Colon (tissue), 2 donors: ENCODE measurements at regions not wholly inside any gene's neighbourhood (a gene's known extent, or its start where the extent isn't known, plus 50 kb on each side); places are given as distances from the start of the nearest gene placed in this dataset.
"Not testable (repeated sequence)": the region's sequence is repeated elsewhere in the genome, so short reads cannot be mapped to it uniquely, and the experiment has no call there.

Experiments
- FAIRE-seq: peaks from 2 replicates; lab custom pipeline; 2012; peaks lifted over from hg19 to GRCh38; lab: Jason Lieb, UNC
- donor health status: control.
- donor health status: control.

GRCh38 chr15:62324382-62324781 is 159.3 kb upstream of the C2CD4B start:
- FAIRE-seq = no peak

- FAIRE-seq = no peak
Measured at GRCh38 chr15:62325597-62325996, 160.5 kb upstream of the C2CD4B start.

GRCh38 chr15:62326460-62327011 is 161.5 kb upstream of the C2CD4B start:
- no peak for FAIRE-seq

GRCh38 chr15:62327406-62327805 is 162.3 kb upstream of the C2CD4B start:
- no peak for FAIRE-seq

GRCh38 chr15:62332472-62332871 is 167.4 kb upstream of the C2CD4B start:
- FAIRE-seq = not testable (repeated sequence)

GRCh38 chr15:62334536-62334935 is 169.5 kb upstream of the C2CD4B start:
- no peak for FAIRE-seq

GRCh38 chr15:62337934-62338333 is 172.8 kb upstream of the C2CD4B start:
- no peak for FAIRE-seq

GRCh38 chr15:62338497-62338896 is 173.4 kb upstream of the C2CD4B start:
- no peak for FAIRE-seq

GRCh38 chr15:62342959-62343358 is 177.9 kb upstream of the C2CD4B start:
- no peak for FAIRE-seq

GRCh38 chr15:62343397-62343796 is 178.3 kb upstream of the C2CD4B start:
- no peak for FAIRE-seq

- FAIRE-seq = no peak
Measured at GRCh38 chr15:62344806-62345539, 179.9 kb upstream of the C2CD4B start.

GRCh38 chr15:62346168-62346567 is 181.1 kb upstream of the C2CD4B start:
- no peak for FAIRE-seq

- no peak for FAIRE-seq
Measured at GRCh38 chr15:62348118-62348517, 183.0 kb upstream of the C2CD4B start.

GRCh38 chr15:62348623-62349022 is 183.5 kb upstream of the C2CD4B start:
- no peak for FAIRE-seq

GRCh38 chr15:62352817-62353216 is 187.7 kb upstream of the C2CD4B start:
- FAIRE-seq = no peak

- FAIRE-seq = no peak
Measured at GRCh38 chr15:62357431-62357830, 192.3 kb upstream of the C2CD4B start.

GRCh38 chr15:62359416-62359815 is 194.3 kb upstream of the C2CD4B start:
- no peak for FAIRE-seq

GRCh38 chr15:62360332-62361097 is 195.4 kb upstream of the C2CD4B start:
- FAIRE-seq = no peak

- FAIRE-seq = no peak
Measured at GRCh38 chr15:62362144-62362543, 197.1 kb upstream of the C2CD4B start.

- no peak for FAIRE-seq
Measured at GRCh38 chr15:62362608-62363007, 197.5 kb upstream of the C2CD4B start.

GRCh38 chr15:62363913-62364312 is 198.8 kb upstream of the C2CD4B start:
- FAIRE-seq = no peak

- FAIRE-seq = no peak
Measured at GRCh38 chr15:62365795-62366442, 200.8 kb upstream of the C2CD4B start.

- FAIRE-seq = no peak
Measured at GRCh38 chr15:62369454-62369853, 204.4 kb upstream of the C2CD4B start.
